Smooth muscle cell (in vitro differentiated cells): ENCODE measurements at regions not wholly inside any gene's neighbourhood (a gene's known extent, or its start where the extent isn't known, plus 50 kb on each side); places are given as distances from the start of the nearest gene placed in this dataset.
"Not testable (repeated sequence)": the region's sequence is repeated elsewhere in the genome, so short reads cannot be mapped to it uniquely, and the experiment has no call there.

Experiments
- DNase-seq: peaks from one replicate; lab custom pipeline; 2025; ENCODE audit not compliant: unreplicated experiment; lab: John Stamatoyannopoulos, UW
- H2AFZ ChIP-seq: fragments of 200-600 bp; sonication (generic); 2 replicates; pipeline ENCODE4 v1.6.0; 2016; ENCODE audit warnings: antibody characterized with exemption, low read depth, mild to moderate bottlenecking
- H3F3A ChIP-seq: fragments of 200-600 bp; sonication (generic); 2 replicates; pipeline ENCODE4 v1.6.0; 2017; ENCODE audit warnings: antibody characterized with exemption, low read depth
- H3K27ac ChIP-seq: fragments of 200-600 bp; sonication (generic); 2 replicates; pipeline ENCODE4 v1.5.1; 2016; ENCODE audit warnings: low read depth, mild to moderate bottlenecking
- H3K27me3 ChIP-seq: fragments of 200-600 bp; sonication (generic); 2 replicates; pipeline ENCODE4 v1.6.1; 2016; ENCODE audit warnings: low read depth, mild to moderate bottlenecking
- H3K36me3 ChIP-seq: fragments of 200-600 bp; sonication (generic); 2 replicates; pipeline ENCODE4 v1.5.1; 2016; ENCODE audit warnings: low read depth
- H3K4me1 ChIP-seq: fragments of 200-600 bp; sonication (generic); 2 replicates; pipeline ENCODE4 v1.5.1; 2016; ENCODE audit warnings: low read depth
- H3K4me2 ChIP-seq: fragments of 200-600 bp; sonication (generic); 2 replicates; pipeline ENCODE4 v1.6.0; 2016; ENCODE audit warnings: mild to moderate bottlenecking
- H3K4me3 ChIP-seq: fragments of 200-600 bp; sonication (generic); 2 replicates; pipeline ENCODE4 v1.5.1; 2016; ENCODE audit warnings: mild to moderate bottlenecking
- H3K79me2 ChIP-seq: fragments of 200-600 bp; sonication (generic); 2 replicates; pipeline ENCODE4 v1.6.0; 2016; ENCODE audit warnings: low read depth, mild to moderate bottlenecking
- H3K9ac ChIP-seq: fragments of 200-600 bp; sonication (generic); 2 replicates; pipeline ENCODE4 v1.6.0; 2016; ENCODE audit warnings: low read depth
- H3K9me3 ChIP-seq: fragments of 200-600 bp; sonication (generic); replicated peaks from 2 replicates; pipeline ENCODE4 v1.5.1; 2016; ENCODE audit warnings: low read depth
- H4K20me1 ChIP-seq: fragments of 200-600 bp; sonication (generic); 2 replicates; pipeline ENCODE4 v1.6.0; 2016; ENCODE audit warnings: low read depth
- CTCF ChIP-seq: fragments of 200-600 bp; sonication (generic); IDR thresholded peaks from 2 replicates; pipeline ENCODE4 v1.5.1; 2017; ENCODE audit warnings: borderline replicate concordance, mild to moderate bottlenecking, antibody characterized with exemption; ENCODE audit not compliant: insufficient read depth, poor library complexity, severe bottlenecking
- WGBS: methylation state at CpG from one replicate; pipeline ENCODE4 v1.1.7; 2016; ENCODE audit warnings: low lambda C conversion rate; 5-methylcytosine and 5-hydroxymethylcytosine counted together

GRCh38 chr6:804771-805170, 111.8 kb upstream of the EXOC2 start:
- Histone ChIP-seq H2AFZ (no peak overlapping the region), H3K4me3 (no peak overlapping the region), H3K9me3 (no peaks in the 10 kb centered on the region), H4K20me1 (no peaks in the 10 kb centered on the region), H3K9ac (no peak overlapping the region), H3K4me2 (no peak overlapping the region), H3K36me3 (no peaks in the 10 kb centered on the region), H3K27ac (no peak overlapping the region), H3F3A (no peaks in the 10 kb centered on the region), H3K27me3 (peaks cover 2% of the 10 kb centered on the region), H3K79me2 (no peaks in the 10 kb centered on the region), H3K4me1 (no peaks in the 10 kb centered on the region)
- DNase-seq: no peak
- no peak for TF ChIP-seq CTCF
- whole genome bisulfite sequencing: 95% methylated on average over 10 of the region's 10 CpGs

- Histone ChIP-seq H2AFZ (no peak overlapping the region), H3K79me2 (no peaks in the 10 kb centered on the region), H3K4me2 (no peak overlapping the region), H4K20me1 (no peaks in the 10 kb centered on the region), H3K4me1 (no peaks in the 10 kb centered on the region), H3K27ac (no peak overlapping the region), H3F3A (no peaks in the 10 kb centered on the region), H3K4me3 (no peak overlapping the region), H3K9me3 (no peaks in the 10 kb centered on the region), H3K36me3 (no peaks in the 10 kb centered on the region), H3K9ac (no peak overlapping the region), H3K27me3 (peaks cover 7% of the 10 kb centered on the region)
- 97% methylated on average over 13 of the region's 13 CpGs for WGBS
- no peak for DNase-seq
- TF ChIP-seq CTCF: no peak
Measured at GRCh38 chr6:804317-804716, 111.4 kb upstream of the EXOC2 start.

GRCh38 chr6:803191-803977, 110.4 kb upstream of the EXOC2 start:
- no peaks in the 10 kb centered on the region for H3K79me2 ChIP-seq
- H3K4me2 ChIP-seq: no peak overlapping the region
- no peaks in the 10 kb centered on the region for H3K4me1 ChIP-seq
- H4K20me1 ChIP-seq: no peaks in the 10 kb centered on the region
- no peaks in the 10 kb centered on the region for H3K9me3 ChIP-seq
- TF ChIP-seq CTCF: no peak
- H3F3A ChIP-seq: no peaks in the 10 kb centered on the region
- 84% methylated on average over 11 of the region's 11 CpGs for WGBS
- no peak overlapping the region for H3K27ac ChIP-seq
- no peak overlapping the region for H3K9ac ChIP-seq
- H3K4me3 ChIP-seq: no peak overlapping the region
- H3K36me3 ChIP-seq: no peaks in the 10 kb centered on the region
- DNase-seq: no peak
- H3K27me3 ChIP-seq: peaks cover 7% of the 10 kb centered on the region
- no peak overlapping the region for H2AFZ ChIP-seq

- Histone ChIP-seq H3K4me3 (no peak overlapping the region), H2AFZ (no peak overlapping the region), H3K4me2 (no peak overlapping the region), H3F3A (no peaks in the 10 kb centered on the region), H3K79me2 (no peaks in the 10 kb centered on the region), H3K27ac (no peak overlapping the region), H3K4me1 (no peaks in the 10 kb centered on the region), H3K36me3 (no peaks in the 10 kb centered on the region), H3K9me3 (no peaks in the 10 kb centered on the region), H3K9ac (no peak overlapping the region), H3K27me3 (peaks cover 7% of the 10 kb centered on the region), H4K20me1 (no peaks in the 10 kb centered on the region)
- TF ChIP-seq CTCF: no peak
- DNase-seq: no peak
- WGBS: 97% methylated on average over 9 of the region's 9 CpGs
Measured at GRCh38 chr6:802701-803100, 109.8 kb upstream of the EXOC2 start.

- not testable (repeated sequence) for H3K4me2 ChIP-seq, H3K27me3 ChIP-seq, H4K20me1 ChIP-seq, H3K9ac ChIP-seq, H3K79me2 ChIP-seq, H3K4me3 ChIP-seq, H3K36me3 ChIP-seq, H2AFZ ChIP-seq, H3K9me3 ChIP-seq, H3F3A ChIP-seq, DNase-seq, H3K27ac ChIP-seq, H3K4me1 ChIP-seq
- WGBS: 89% methylated on average over 10 of the region's 10 CpGs
Measured at GRCh38 chr6:802223-802622, 109.3 kb upstream of the EXOC2 start.
